LNCaP clone FGC (cell line): ENCODE measurements at regions not wholly inside any gene's neighbourhood (a gene's known extent, or its start where the extent isn't known, plus 50 kb on each side); places are given as distances from the start of the nearest gene placed in this dataset.

Experiments used
- DNase-seq: peaks from one replicate; pipeline ENCODE4 v3.0.0-alpha.2; 2011; ENCODE audit warnings: low read depth
- H3K4me3 ChIP-seq: 2 replicates; pipeline ENCODE4 v1.5.1; 2011; ENCODE audit warnings: mild to moderate bottlenecking, low read depth, low read length, control low read depth
- TF ChIP-seq, protein P1 (sequence below): IDR thresholded peaks from 2 replicates; pipeline ENCODE4 v1.5.1; 2012; ENCODE audit warnings: mild to moderate bottlenecking; ENCODE audit not compliant: control insufficient read depth, insufficient read depth; ENCODE audit errors: extremely low read depth

DNA sequence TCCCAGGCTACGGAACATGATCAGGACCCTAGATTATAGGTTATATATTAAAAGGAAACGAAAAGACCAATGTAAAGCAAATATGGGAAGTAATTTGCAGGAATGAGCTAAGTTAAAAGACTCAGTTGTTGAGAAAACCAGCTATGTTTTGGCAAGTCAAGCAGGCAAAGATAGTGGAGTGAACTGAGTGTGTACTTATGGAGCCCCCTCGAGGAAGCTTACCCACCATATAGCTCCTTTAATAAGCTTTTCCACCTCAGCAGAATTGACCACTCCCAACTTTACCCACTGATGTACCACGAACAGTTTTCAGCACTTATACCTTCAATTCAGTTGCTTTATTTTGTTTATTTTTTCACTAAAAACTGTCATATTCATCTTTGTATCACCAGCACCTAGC is 57.3 kb upstream of the PJA2 start:
- no peak for DNase-seq
- no peak overlapping the region for H3K4me3 ChIP-seq
- TF ChIP-seq, protein P1, sequence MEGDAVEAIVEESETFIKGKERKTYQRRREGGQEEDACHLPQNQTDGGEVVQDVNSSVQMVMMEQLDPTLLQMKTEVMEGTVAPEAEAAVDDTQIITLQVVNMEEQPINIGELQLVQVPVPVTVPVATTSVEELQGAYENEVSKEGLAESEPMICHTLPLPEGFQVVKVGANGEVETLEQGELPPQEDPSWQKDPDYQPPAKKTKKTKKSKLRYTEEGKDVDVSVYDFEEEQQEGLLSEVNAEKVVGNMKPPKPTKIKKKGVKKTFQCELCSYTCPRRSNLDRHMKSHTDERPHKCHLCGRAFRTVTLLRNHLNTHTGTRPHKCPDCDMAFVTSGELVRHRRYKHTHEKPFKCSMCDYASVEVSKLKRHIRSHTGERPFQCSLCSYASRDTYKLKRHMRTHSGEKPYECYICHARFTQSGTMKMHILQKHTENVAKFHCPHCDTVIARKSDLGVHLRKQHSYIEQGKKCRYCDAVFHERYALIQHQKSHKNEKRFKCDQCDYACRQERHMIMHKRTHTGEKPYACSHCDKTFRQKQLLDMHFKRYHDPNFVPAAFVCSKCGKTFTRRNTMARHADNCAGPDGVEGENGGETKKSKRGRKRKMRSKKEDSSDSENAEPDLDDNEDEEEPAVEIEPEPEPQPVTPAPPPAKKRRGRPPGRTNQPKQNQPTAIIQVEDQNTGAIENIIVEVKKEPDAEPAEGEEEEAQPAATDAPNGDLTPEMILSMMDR: no peak
